ENCODE measurements at regions not wholly inside any gene's neighbourhood (a gene's known extent, or its start where the extent isn't known, plus 50 kb on each side); places are given as distances from the start of the nearest gene placed in this dataset.

- TF ChIP-seq REST (IDR thresholded peaks at IDR 0.05) (no peak), ATF3 (IDR thresholded peaks at IDR 0.05) (no peak)
Measured at GRCh38 chr2:78455586-78455985, 569.9 kb upstream of the REG3G start (continued).

- 76% methylated on average over 1 of the region's 1 CpG for WGBS
- TF ChIP-seq HNF4A (conservative IDR thresholded peaks at IDR 0.05) (no peak), CTCF (IDR thresholded peaks at IDR 0.05; ENCODE audit: low read depth, low read length, missing input control) (no peak), YY1 (IDR thresholded peaks at IDR 0.05) (no peak), GABPA (IDR thresholded peaks at IDR 0.05 in 1 of 2, conservative IDR thresholded peaks at IDR 0.05 in 1 of 2) (no peak), FOXA2 (IDR thresholded peaks at IDR 0.05) (no peak), RXRA (IDR thresholded peaks at IDR 0.05) (no peak), JUND (IDR thresholded peaks at IDR 0.05) (no peak), FOXA1 (IDR thresholded peaks at IDR 0.05) (no peak), HNF4G (IDR thresholded peaks at IDR 0.05) (no peak), ATF3 (IDR thresholded peaks at IDR 0.05) (no peak), ZBTB33 (IDR thresholded peaks at IDR 0.05) (no peak), RAD21 (IDR thresholded peaks at IDR 0.05) (no peak)
Measured at GRCh38 chr2:78457269-78457668, 568.2 kb upstream of the REG3G start.

GRCh38 chr2:78465707-78466106 lies 559.8 kb upstream of the REG3G start:
- Histone ChIP-seq H3K4me1 (ENCODE audit: control insufficient read depth in 4 of 4, insufficient read depth in 4 of 4, low read length in 3 of 4) (no peaks in the 10 kb centered on the region), H3K9ac (ENCODE audit: low read depth in 1 of 2, low read length in 2 of 2) (no peak overlapping the region), H3K36me3 (ENCODE audit: control insufficient read depth in 4 of 4, insufficient read depth in 3 of 4, low read depth in 1 of 4, low read length in 3 of 4) (no peaks in the 10 kb centered on the region), H3K4me3 (ENCODE audit: low read depth in 1 of 3, low read length in 3 of 3) (no peak overlapping the region), H3K27ac (ENCODE audit: low read depth in 1 of 2, low read length in 2 of 2) (no peak overlapping the region), H3K9me3 (ENCODE audit: control insufficient read depth in 4 of 4, low read length in 3 of 4) (no peaks in the 10 kb centered on the region), H3K27me3 (ENCODE audit: control insufficient read depth in 4 of 4, insufficient read depth in 4 of 4, low read length in 3 of 4) (no peaks in the 10 kb centered on the region)
- no peak for TF ChIP-seq ATF3 (IDR thresholded peaks at IDR 0.05)
- DNase-seq (ENCODE audit: low spot score) = no peak
- 89% methylated on average over 3 of the region's 3 CpGs for WGBS

More at GRCh38 chr2:78457269-78457668, 568.2 kb upstream of the REG3G start:
- Histone ChIP-seq H3K9me3 (ENCODE audit: control insufficient read depth in 4 of 4, low read length in 3 of 4) (no peaks in the 10 kb centered on the region), H3K4me1 (ENCODE audit: control insufficient read depth in 4 of 4, insufficient read depth in 4 of 4, low read length in 3 of 4) (no peaks in the 10 kb centered on the region), H3K36me3 (ENCODE audit: control insufficient read depth in 4 of 4, insufficient read depth in 3 of 4, low read depth in 1 of 4, low read length in 3 of 4) (no peaks in the 10 kb centered on the region), H3K27me3 (ENCODE audit: control insufficient read depth in 4 of 4, insufficient read depth in 4 of 4, low read length in 3 of 4) (no peaks in the 10 kb centered on the region), H3K4me3 (ENCODE audit: low read depth in 1 of 3, low read length in 3 of 3) (no peak overlapping the region), H3K9ac (ENCODE audit: low read depth in 1 of 2, low read length in 2 of 2) (no peak overlapping the region), H3K27ac (ENCODE audit: low read depth in 1 of 2, low read length in 2 of 2) (no peak overlapping the region)
- DNase-seq (ENCODE audit: low spot score) = no peak
